Chondrocyte (in vitro differentiated cells): ENCODE measurements at regions not wholly inside any gene's neighbourhood (a gene's known extent, or its start where the extent isn't known, plus 50 kb on each side); places are given as distances from the start of the nearest gene placed in this dataset.

ENCODE experiments used
- DNase-seq: peaks from one replicate; pipeline ENCODE4 v3.0.0; 2021; ENCODE audit warnings: mixed read lengths, low spot score
- H3K27ac Mint-ChIP-seq: one replicate; pipeline ENCODE4 v1.8.0; 2021; ENCODE audit warnings: mild to moderate bottlenecking, moderate library complexity, mixed read lengths; ENCODE audit not compliant: unreplicated experiment
- H3K27me3 Mint-ChIP-seq: 2 replicates; pipeline ENCODE4 v1.8.0; 2021; ENCODE audit warnings: low read depth, mixed read lengths
- H3K36me3 Mint-ChIP-seq: 2 replicates; pipeline ENCODE4 v1.8.0; 2021; ENCODE audit warnings: low read depth, mixed read lengths
- H3K4me1 Mint-ChIP-seq: 2 replicates; pipeline ENCODE4 v1.8.0; 2021; ENCODE audit warnings: low read depth, mild to moderate bottlenecking, mixed read lengths
- H3K4me3 Mint-ChIP-seq: one replicate; pipeline ENCODE4 v1.8.0; 2021; ENCODE audit warnings: mild to moderate bottlenecking, moderate library complexity, mixed read lengths; ENCODE audit not compliant: unreplicated experiment
- H3K9me3 Mint-ChIP-seq: 2 replicates; pipeline ENCODE4 v1.8.0; 2021; ENCODE audit warnings: low read depth, mixed read lengths
- TF ChIP-seq, protein P1 (sequence below): fragments of 200-600 bp; sonication (generic); IDR thresholded peaks from 2 replicates; pipeline ENCODE4 v1.5.0; 2021; ENCODE audit warnings: antibody characterized with exemption, mild to moderate bottlenecking, moderate library complexity

DNA sequence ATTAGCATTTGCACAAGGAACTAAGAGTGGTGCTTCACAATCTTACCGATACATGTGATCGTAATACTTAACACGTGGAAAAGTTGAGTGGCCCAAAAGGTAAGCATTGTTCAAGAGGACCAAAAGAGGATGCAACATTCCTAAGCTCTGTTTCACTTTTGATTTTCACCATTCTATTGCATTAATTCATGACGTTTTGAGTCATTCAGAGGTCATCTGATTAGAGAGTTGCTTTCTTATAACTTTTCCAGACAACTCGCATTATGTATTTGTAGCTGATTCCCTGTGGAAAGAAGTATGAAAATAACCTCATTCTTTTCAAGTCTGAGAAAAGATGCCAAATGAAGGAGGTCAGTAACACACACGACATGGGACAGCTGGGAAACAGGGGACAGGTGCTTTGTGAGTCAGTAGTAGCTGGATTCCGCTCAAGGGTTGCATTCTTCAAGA is 344.4 kb downstream of the RND3 start:
- H3K4me3 Mint-ChIP-seq, result no peak overlapping the region
- H3K27me3 Mint-ChIP-seq, result no peaks in the 10 kb centered on the region
- peak overlapping the region; percentile 11 for H3K27ac Mint-ChIP-seq
- peaks cover 17% of the 10 kb centered on the region for H3K9me3 Mint-ChIP-seq
- H3K36me3 Mint-ChIP-seq, result peaks cover 6% of the 10 kb centered on the region
- H3K4me1 Mint-ChIP-seq, result peaks cover 52% of the 10 kb centered on the region
- no peak for DNase-seq
- TF ChIP-seq, protein P1, sequence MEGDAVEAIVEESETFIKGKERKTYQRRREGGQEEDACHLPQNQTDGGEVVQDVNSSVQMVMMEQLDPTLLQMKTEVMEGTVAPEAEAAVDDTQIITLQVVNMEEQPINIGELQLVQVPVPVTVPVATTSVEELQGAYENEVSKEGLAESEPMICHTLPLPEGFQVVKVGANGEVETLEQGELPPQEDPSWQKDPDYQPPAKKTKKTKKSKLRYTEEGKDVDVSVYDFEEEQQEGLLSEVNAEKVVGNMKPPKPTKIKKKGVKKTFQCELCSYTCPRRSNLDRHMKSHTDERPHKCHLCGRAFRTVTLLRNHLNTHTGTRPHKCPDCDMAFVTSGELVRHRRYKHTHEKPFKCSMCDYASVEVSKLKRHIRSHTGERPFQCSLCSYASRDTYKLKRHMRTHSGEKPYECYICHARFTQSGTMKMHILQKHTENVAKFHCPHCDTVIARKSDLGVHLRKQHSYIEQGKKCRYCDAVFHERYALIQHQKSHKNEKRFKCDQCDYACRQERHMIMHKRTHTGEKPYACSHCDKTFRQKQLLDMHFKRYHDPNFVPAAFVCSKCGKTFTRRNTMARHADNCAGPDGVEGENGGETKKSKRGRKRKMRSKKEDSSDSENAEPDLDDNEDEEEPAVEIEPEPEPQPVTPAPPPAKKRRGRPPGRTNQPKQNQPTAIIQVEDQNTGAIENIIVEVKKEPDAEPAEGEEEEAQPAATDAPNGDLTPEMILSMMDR, result no peak

DNA sequence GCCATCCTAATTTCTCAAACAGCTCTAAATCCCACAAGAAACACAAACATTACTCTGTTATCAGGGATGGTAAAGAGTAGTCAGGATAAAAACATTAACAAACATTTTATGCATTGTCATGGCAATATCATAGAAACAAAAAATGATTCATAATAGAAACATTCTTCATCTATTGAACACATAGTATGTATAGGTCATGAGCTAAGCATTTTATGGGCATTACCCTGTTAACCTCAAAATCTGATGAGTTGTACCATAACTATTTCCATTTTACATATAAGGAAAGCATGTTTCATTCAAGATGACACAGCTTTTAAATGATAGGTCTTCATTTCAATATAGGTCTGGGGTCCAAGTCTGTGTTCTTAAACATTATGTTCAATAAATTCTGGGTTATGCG is 344.9 kb downstream of the RND3 start:
- Mint-ChIP-seq H3K4me1 (peaks cover 51% of the 10 kb centered on the region), H3K27me3 (no peaks in the 10 kb centered on the region), H3K9me3 (peaks cover 13% of the 10 kb centered on the region), H3K36me3 (peaks cover 6% of the 10 kb centered on the region), H3K27ac (no peak overlapping the region), H3K4me3 (no peak overlapping the region)
- TF ChIP-seq, protein P1, result no peak
- no peak for DNase-seq

DNA sequence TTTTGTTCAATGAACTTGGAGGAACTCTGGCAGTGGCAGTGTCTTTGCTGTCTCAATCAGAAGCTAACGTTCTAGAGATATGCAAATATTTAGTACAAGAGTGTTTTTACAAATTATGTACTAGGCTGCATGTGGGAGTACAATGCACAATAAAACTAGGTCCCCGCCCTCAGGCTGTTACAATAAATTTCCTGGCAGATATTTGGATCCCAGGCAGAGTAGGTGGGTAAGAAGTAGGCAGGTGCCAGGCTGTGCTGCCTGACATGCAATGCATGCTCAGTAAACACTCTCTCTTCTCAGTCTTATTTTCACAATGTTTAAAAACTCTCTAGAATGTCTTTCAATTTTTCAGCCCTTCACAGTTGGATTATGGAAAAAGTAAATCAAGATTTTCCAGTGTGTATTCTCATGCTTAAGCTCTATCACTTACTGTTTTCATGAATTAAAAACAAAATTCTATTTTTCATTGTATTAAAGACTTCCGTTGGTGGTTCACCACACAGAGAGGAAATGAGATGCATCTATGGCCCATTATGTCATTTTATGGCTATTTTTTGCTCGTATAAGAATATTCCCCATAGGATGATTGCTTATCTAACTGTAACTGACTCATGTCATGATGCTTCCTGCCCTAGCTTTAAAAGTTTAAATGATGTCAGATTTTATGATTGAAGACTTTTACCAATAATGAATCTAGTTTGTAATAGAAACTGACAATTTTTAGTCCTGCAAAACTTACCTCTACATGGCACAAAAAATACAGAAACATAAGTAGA is 346.1 kb downstream of the RND3 start:
- H3K27ac Mint-ChIP-seq, result peak overlapping the region; percentile 42
- H3K9me3 Mint-ChIP-seq, result peaks cover 4% of the 10 kb centered on the region
- H3K4me3 Mint-ChIP-seq, result no peak overlapping the region
- TF ChIP-seq, protein P1, result no peak
- peaks cover 53% of the 10 kb centered on the region for H3K4me1 Mint-ChIP-seq
- no peaks in the 10 kb centered on the region for H3K27me3 Mint-ChIP-seq
- H3K36me3 Mint-ChIP-seq, result peaks cover 3% of the 10 kb centered on the region
- DNase-seq, result no peak

DNA sequence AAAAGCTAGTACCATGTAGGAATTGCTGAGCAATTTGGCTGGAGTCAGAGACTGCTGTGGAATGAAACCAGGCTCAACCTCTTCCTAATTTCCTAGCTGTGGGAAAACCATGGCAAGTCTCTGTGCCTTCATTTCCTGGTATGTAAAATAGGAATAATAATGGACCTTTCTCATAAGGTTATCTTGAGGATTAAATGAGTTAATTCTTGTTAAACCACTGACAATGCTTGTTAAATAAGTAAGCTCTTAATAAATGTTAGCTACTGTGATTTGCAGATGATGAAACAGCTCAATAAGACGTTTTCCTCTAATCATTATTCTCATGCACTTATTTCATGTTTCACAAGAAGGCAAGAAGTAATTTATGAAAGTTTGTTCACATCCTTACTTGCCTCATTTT is 346.7 kb downstream of the RND3 start:
- no peak for DNase-seq
- no peak overlapping the region for H3K4me3 Mint-ChIP-seq
- H3K4me1 Mint-ChIP-seq, result peaks cover 55% of the 10 kb centered on the region
- TF ChIP-seq, protein P1, result no peak
- no peaks in the 10 kb centered on the region for H3K9me3 Mint-ChIP-seq
- no peaks in the 10 kb centered on the region for H3K36me3 Mint-ChIP-seq
- H3K27ac Mint-ChIP-seq, result no peak overlapping the region
- H3K27me3 Mint-ChIP-seq, result no peaks in the 10 kb centered on the region

DNA sequence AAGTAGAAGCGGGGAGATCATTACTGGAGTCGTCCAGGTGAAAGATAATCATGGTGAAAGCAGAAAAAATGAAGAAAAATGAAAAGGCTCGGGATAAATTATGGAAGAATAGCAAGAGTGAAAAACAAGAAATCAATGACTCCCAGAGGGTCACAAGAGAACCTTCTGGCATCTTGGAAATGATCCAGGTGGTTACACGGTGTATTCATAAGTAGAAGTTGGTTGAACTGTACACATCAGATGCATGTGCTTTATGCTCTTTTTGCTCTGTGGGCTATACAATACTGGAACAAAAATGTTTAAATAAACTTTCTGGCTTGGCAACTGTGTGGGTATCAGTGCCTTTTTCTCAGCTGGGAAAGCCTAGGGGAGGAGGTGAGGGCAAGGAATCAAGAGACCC is 348.9 kb downstream of the RND3 start:
- no peaks in the 10 kb centered on the region for H3K9me3 Mint-ChIP-seq
- no peak overlapping the region for H3K4me3 Mint-ChIP-seq
- no peaks in the 10 kb centered on the region for H3K27me3 Mint-ChIP-seq
- no peak for DNase-seq
- H3K36me3 Mint-ChIP-seq, result no peaks in the 10 kb centered on the region
- peaks cover 58% of the 10 kb centered on the region for H3K4me1 Mint-ChIP-seq
- H3K27ac Mint-ChIP-seq, result peak overlapping the region; percentile 65
- TF ChIP-seq, protein P1, result no peak
